ENCODE measurements at regions not wholly inside any gene's neighbourhood (a gene's known extent, or its start where the extent isn't known, plus 50 kb on each side); places are given as distances from the start of the nearest gene placed in this dataset.

DNA sequence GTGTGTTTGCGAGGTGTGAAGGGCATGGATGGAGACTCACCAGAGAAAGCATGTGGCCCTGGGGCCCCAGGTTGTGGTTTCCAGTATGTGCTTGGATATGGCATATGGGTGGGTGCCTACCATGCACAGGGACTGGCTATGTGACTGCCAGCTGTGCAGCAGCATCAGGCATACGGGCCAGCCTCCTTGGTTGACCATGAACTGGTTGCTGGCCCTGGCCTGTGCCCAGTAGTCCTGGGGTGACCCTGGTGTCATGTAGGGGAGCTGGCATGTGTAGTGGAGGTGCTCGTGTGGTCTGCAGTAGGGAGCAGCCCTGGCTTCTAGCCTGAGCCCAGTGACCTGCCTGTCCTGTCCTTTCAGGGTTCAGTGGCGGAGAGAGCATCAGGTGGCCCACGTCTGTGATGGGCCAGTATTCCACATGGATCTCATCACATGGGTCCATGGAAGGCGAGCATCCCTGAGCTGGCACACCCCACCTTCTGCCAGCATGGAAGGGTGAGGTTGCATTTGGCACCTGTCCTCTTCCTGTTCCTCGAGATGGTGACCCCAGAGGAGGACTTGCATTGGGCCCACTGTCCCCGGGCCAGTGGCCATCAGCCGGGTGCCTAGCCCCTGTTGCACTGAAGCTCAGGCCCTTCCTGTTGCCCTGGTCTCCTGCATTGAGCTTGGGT lies 228.9 kb downstream of the SNRPN start:
- DNase-seq = no peak

DNA sequence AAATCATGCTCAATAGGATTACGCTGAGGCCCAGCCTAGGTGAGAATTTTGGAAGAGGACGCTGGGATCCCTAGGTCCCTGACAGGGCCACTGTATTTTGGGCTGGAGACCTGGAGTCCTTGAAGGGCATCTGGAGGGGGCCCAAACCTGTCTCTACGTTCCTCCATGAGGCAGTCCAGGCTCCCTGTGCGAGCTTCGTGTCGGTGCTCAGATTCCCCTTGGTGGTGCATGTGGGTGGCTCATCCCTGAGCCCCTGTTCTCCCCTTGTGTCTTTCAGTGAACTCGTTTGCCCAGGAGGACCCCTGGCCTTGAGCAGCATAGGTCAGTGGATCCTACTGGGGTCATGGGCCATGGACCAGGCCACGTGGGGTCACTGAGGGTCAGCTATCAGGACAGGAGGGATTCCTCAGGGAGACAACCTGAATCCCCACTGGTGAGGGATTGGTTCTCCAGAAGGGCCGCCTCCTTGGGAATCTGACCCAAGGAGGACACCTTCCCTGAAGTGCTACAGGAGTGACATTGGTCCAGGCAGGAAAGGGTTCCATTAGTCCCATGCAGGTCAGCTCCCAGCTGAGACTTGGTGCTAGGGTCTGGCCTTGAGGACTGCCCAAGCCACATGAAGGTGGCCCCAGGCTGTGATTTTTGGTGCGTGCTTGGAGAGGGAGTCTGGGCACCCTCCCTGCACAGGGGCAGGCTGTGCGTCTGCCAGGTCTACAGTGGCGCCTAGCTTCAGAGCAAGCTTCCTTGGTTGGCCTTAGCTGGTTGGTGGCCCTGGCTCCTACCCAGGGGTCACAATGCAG lies 229.8 kb downstream of the SNRPN start:
- no peak for DNase-seq

DNA sequence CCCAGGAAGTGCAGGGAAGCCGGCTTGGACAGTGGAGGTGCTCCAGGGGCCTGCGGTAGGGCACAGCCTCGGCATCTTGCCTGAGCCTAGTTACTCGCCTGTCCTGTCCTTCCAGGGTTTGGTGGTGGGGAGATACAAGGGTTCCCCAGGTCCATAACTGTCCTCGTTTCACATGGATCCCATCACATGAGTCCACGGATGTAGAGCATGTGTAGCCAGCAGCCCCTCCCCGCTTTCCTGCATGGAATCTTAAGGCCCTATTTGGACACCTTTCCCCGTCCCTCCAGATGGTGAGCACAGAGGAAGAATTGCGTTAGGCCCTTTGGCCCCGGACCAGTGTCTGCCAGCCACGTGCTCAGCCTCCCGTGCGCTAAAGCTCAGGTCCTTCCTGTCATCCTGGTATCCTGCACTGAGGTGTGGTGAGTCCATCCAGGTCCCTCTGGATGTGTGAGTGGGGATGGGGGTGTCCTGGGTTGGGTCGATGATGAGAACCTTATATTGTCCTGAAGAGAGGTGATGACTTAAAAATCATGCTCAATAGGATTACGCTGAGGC lies 230.4 kb downstream of the SNRPN start:
- no peak for DNase-seq

DNA sequence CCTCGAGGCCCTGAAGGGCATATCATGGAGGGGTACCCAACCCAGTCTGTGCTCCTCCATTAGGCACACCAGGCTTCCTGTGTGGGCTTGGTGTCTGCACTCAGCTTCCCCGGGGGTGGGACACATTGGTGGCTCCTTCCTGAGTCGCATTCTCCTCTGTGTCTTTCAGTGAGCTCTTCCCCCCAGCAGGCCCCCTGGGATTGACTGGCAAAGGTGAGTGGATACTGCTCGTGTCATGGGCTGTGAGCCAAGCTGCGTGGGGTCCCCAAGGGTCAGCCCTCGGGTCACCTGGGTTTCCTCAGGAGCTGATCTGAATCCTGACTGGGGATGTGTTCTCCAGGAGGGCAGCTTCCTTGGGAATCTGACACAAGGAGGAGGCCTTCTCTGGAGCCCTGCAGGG lies 231.0 kb downstream of the SNRPN start:
- no peak for DNase-seq

DNA sequence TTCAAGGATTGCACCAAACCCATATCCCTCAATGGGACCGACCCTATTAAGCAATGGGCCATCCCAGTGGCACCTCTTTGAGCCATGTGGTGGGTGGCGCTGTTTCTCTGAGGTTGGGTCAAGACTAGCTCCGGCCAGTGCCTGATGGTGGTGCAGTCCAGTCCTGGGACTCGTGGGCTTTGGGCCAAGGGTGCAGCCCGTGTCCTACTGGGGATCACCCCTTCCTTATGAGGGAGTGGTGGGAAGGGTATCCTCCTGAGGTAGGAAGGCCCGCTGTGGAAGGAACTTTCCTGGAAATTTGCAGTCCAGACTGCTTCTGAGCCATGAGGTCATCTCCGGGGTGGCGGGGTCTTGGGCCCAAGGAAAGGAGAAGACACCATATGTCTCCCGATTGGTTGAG lies 231.6 kb downstream of the SNRPN start:
- DNase-seq = no peak

DNA sequence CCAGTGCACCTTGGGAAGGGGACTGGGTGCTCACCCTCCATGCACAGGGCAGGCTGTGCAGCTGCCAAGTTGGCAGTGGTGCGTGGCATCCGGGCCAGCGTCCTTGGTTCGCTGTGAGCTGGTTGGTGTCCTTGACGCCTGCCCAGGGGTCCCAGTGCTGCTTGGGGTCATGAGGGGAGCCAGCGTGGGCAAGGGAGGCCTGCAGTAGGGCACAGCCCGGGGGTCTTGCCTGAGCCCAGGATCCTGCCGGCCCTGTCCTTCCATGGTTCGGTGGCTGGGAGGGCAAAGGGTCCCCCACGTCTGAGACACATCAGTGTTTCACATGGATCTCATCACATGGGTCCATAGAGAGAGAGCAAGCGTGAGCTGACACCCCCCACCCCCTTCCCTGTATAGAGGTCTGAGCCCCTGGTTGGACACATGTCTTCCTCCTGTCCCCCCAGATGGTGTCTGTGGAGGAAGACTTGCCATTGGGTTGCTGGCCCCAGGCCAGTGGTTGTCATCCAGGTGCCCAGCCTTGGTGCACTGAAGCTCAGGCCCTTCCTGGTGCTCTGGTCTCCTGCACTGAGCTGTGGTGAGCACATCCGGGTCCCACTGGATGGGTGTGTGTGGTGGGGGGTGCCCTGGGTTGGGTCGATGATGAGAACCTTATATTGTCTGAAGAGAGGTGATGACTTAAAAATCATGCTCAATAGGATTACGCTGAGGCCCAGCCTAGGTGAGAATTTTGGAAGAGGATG lies 232.3 kb downstream of the SNRPN start:
- no peak for DNase-seq

DNA sequence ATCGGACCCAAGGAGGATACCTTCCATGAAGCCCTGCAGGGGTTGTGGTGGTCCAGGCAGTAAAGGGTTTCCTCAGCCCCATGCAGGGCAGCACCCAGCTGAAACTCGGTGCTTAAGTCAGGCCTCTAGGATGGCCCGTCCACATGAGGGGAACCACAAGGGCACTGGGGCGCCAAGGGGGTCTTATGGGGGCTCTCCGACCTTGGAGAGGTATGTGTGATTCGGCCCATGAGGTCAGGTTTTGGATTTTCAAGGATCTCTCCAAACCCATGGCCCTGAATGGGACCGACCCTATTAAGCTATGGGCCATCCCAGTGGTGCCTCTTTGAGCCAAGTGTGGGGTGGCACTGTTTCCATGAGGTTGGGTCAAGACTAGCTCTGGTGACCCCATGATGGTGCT lies 233.3 kb downstream of the SNRPN start:
- DNase-seq = no peak

DNA sequence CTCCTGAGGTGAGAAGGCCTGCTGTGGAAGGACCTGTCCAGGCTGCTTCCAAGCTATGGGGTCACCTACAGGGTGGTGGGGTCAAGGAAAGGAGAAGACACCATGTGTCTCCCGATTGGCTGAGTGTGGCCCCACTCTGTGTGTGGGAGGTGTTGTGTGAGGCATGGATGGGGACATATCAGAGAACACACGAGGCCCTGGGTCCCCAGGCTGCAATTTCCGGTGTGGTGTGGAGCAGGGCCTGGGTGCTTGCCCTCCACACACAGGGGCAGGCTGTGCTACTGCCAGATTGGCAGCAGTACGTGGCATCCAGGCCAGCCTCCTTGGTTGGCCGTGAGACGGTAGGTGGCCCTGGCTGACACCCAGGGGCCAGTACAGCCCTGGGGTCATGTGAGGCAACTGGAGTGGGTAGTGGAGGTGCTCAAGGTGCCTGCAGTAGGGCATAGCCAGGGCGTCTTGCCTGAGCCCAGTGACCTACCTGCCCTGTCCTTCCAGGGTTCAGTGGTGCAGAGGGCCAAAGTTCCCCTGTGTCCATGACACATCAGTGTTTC lies 233.8 kb downstream of the SNRPN start:
- DNase-seq = no peak

DNA sequence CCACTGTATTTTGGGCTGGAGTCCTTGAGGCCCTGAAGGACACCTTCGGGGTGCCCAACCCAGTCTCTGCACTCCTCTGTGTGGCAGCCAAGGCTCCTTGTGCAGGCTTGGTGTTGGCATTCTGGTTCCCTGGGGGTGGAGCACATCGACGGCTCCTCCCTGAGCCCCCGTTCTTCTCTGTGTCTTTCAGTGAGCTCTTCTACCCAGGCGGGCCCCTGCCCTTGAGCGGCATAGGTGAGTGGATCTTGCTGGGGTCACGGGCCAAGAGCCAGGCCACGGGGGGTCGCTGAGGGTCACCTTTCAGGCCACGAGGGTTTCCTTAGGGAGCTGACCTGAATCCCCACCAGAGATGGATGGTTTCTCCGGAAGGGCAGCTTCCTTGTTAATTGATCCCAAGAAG lies 234.8 kb downstream of the SNRPN start:
- no peak for DNase-seq

DNA sequence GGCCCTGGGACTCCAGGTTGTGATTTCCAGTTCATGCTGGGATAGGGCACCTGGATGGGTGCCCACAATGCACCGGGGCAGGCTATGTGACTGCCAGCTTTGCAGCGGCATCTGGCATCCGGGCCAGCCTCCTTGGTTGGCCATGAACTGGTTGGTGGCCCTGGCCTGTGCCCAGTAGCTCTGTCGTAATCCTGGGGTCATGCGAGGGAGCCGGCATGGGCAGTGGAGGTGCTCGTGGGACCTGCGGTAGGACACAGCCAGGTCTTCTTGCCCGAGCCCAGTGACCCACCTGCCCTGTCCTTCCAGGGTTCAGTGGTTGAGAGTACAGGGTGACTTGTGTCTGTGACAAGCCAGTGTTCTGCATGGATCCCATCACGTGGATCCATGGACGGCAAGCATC lies 237.9 kb downstream of the SNRPN start:
- DNase-seq = no peak

DNA sequence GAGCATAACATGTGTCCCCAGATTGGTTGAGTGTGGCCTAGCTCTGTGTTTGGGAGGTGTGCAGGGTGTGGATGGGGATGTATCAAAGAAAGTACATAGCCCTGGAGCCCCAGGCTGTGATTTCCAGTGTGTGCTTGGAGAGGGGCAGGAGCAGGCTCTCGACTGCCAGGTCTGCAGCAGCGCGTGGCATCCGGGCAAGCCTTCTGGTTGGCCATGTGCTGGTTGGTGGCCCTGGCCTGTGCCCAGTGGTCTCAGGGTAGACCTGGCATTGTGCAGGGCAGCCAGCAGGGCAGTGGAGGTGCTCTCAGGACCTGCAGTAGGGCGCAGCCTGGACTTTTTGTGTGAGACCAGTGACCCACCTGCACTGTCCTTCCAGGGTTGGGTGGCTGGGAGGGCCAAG lies 231.5 kb downstream of the UBE3A start:
- DNase-seq = no peak

DNA sequence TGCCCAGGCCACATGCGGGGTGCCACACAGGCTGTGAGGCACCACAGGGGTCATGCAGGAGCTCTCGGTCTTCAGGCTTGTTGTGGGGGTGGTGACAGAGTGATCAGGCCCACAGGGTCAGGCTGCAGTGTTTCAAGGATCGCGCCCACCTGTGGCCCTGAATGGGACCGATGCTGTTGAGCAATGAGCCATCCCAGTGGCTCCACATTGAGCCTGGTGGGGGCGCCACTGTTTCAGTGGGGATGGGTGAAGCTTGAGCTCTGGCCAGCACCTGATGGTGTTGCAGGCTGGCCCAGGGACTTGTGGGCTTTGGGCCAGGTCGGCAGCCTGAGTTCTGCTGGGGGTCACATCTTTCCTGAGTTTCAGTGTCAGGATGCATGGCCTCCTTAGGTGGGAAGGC lies 230.1 kb downstream of the UBE3A start:
- DNase-seq = no peak

DNA sequence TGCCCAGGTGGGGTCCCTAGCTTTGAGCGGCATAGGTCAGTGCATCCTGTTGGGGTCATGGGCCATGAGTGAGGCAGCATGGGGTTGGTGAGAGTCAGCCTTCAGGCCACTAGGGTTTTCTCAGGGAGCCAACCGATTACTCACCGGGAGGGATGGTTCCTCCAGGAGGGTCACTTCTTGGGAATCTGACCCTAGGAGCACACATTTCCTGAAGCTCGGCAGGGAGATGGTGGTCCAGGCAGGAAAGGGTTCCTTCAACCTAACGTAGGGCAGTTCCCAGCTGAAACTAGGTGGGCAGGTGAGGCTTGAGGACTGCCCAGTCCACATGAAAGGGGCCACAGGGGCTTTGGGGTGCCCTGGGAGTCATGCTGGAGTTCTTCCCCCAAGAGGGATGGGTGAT lies 218.0 kb downstream of the UBE3A start:
- no peak for DNase-seq

DNA sequence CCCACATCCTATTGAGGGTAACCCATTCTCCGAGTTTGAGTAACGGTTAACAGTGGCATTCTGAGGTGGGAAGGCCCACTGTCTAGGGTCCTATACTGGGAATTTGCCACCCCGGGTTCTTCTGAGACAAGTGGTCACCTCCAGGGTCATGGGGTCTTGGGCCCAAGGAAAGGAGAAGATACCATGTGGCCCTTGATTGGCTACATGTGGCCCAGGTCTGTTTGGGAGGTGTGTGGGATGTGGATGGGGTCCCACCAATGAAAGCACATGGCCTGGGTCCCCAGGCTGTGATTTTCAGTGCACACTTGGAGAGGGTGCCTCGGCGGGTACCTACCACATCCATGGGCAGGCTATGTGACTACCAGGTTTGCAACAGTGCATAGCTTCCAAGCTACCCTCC lies 214.4 kb downstream of the UBE3A start:
- DNase-seq = no peak

DNA sequence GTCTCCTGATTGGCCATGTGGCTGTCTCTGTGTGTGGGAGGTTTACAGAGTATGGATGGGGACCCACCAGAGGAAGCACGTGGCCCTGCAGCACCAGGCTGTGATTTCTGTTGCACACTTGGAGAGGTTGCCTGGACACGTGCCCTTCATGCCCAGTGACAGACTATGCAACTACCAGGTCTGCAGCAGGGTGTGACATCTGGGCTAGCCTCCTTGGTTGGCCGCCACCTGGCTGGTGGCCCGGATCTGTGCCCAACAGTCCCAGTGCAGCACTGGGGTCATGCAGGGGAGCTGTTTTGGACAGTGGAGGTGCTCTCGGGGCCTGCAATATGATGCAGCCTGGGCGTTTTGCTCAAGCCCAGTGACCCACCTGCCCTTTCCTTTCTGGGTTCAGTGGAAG lies 212.5 kb downstream of the UBE3A start:
- DNase-seq = no peak

DNA sequence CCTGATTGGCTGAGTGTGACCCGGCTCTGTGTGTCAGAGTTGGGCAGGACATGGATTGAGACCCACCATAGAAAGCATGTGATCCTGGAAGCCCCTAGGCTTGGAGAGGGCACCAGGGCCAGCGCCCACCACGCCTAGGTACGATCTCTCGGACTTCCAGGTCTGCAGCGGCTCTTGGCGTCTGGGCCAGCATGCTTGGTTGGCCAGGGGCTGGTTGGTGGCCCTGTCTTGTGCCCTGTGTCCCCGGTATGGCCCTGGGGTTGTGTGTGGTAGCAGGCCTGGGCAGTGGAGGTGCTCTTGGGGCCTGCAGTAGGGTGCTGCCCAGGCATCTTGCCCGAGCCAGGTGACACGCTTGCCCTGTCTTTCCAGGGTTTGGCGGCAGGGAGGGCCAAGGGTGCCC lies 210.6 kb downstream of the UBE3A start:
- no peak for DNase-seq

DNA sequence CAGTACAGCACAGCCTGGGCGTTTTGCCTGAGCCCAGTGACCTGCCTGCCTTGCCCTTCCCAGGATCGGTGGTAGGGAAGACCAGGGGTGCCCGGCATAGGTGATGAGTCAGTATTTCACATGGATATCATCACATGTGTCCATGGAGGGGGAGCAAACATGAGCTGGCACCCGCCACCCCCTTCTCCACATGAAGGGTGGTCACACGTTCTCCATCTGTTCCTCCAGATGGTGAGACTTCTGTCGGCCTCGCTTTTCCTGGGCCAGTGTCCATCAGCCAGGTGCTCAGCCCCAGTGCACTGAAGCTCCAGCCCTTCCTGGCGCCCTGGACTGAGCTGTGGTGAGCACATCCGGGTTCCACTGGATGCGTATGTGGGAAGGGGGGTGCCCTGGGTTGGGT lies 208.4 kb downstream of the UBE3A start:
- no peak for DNase-seq

DNA sequence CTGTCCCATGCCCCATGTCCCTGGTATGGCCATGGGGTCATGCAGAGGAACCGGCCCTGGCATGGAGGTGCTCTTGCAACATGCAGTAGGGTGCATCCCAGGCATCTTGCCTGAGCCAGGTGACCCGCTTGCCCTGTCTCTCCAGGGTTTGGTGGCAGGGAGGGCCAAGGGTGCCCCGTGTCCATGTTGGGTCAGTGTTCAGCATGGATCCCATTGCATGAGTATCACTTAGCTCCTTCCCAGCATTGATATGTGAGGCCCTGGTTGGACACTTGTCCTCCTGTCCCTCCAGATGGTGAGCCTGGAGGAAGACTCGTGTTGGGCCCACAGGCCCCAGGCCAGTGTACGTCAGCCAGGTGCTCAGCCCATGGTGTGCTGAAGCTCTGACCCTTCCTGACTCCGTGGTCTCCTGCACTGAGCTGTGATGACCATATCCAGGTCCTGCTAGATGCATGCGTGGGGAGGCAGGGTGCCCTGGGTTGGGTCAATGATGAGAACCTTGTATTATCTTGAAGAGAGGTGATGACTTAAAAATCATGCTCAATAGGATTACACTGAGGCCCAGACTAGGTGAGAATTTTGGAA lies 205.0 kb downstream of the UBE3A start:
- DNase-seq = no peak

DNA sequence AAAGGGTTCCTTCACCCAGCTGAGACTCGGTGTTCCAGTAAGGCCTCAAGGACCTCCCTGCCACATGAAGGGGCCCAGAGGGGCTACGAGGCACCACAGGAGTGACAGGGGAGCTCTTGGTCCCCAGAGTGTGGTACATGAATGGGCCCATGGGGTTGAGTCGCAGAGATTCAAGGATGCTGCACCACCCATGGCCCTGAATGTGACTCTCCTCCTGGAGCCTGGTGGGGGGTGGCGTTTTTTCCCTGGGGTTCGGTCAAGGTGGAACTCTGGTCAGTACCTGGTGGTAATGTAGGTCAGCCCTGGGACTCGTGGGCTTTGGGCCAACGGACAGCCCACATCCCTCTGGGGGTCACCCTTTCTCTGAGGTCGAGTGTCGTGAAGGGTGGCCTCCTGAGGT lies 204.0 kb downstream of the UBE3A start:
- no peak for DNase-seq

DNA sequence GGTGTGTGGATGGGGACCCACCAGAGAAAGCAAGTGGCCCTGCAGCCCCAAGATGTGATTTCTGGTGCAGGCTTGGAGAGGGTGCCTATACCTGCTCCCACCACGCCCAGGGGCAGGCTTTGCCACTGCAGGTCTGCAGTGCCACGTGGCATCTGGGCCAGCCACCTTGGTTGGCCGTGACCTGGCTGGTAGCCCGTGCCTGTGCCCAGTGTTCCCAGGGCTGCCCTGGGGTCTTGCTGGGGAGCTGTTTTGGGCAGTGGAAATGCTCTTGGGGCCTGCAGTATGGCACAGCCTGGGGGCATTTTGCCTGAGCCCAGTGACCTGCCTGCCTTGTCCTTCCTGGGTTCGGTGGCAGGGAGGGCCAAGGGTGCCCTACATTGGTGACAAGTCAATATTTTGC lies 203.4 kb downstream of the UBE3A start:
- DNase-seq = no peak

DNA sequence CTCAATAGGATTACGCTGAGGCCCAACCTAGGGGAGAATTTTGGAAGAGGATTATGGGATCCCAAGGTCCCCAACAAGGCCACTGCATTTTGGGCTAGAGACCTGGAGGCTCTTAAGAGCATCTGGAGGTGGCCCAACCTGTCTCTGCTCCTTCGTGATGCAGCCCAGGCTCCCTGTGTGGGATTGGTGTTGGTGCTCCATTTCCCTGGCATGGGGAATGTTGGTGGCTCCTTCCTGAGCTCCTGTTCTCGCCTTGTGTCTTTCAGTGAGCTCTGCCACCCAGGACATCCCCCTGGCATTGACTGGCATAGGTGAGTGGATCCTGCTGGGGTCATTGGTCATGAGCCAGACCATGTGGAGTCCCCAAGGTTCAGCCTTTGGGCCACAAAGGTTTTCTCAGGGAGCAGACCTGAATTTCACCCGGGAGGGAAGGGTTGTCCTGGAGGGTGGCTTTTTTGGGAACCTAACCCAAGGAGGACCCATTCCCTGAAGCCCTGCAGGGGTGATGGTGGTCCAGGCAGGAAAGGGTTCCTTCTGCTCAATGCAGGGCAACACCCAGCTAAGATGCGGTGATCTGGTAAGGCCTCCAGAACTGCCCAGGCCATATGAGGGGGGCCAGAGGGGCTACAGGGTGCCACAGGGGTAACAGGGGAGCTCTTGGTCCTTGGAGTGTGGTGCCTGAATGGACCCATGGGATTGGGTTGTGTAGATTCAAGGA lies 202.5 kb downstream of the UBE3A start:
- DNase-seq = no peak

DNA sequence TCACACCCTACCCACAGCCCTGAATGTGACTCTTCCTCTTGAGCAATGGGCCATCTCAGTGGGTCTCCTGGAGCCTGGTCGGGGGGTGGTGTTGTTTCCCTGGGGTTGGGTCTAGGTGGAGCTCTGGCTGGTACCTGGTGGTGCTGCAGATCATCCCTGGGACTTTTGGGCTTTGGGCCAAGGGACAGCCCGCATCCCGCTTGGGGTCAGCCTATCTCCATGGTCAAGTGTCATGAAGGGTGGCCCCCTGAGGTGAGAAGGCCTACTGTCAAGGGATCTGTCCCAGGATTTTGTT lies 202.0 kb downstream of the UBE3A start:
- no peak for DNase-seq
